Activated T-helper 9 cell treated with anti-CD3 and anti-CD28 coated beads, Interleukin-2, amount 50 U/mL, for 16 hours (primary cell): ENCODE measurements at regions not wholly inside any gene's neighbourhood (a gene's known extent, or its start where the extent isn't known, plus 50 kb on each side); places are given as distances from the start of the nearest gene placed in this dataset.
"Not testable (repeated sequence)": the region's sequence is repeated elsewhere in the genome, so short reads cannot be mapped to it uniquely, and the experiment has no call there.

Experiments
- DNase-seq: peaks from one replicate; pipeline ENCODE4 v3.0.0-alpha.2; 2020; ENCODE audit warnings: low read depth

GRCh38 chr17:71639865-71640264, 481.0 kb upstream of the SOX9 start:
- no peak for DNase-seq

DNA sequence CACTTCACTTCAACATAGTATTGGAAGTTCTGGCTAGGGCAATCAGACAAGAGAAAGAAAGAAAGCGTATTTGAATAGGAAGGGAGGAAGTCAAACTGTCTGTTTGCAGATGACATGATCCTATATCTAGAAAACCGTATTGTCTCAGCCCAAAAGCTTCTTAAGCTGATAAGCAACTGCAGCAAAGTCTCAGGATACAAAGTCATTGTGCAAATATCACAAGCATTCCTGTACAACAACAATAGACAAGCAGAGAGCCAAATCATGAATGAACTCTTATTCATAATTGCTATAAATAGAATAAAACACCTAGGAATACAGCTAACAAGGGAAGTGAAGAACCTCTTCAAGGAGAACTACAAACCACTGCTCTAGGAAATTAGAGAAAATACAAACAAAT, 473.9 kb upstream of the SOX9 start:
- DNase-seq = not testable (repeated sequence)

GRCh38 chr17:71648342-71648741, 472.5 kb upstream of the SOX9 start:
- DNase-seq = not testable (repeated sequence)

DNA sequence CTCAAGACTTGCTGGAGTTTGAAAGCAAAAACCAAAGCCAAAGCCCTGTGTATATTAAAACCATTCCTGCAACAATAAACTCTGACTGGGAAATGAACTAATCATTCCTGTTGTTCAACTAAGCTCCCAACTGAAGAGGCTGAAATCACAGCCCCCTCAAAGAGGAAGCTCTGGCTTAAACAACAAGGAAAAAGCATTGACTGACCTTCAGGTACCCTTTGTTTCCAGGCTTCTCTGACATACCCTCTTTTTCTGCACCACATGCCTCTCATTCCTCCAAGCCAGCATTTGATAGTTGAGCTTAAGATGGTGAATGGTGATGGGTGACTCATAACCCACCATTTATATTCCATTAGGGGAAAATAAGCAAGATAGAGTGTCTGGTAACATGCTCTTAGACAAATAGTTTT, 470.9 kb upstream of the SOX9 start:
- DNase-seq = no peak

GRCh38 chr17:71655542-71655941, 465.3 kb upstream of the SOX9 start:
- no peak for DNase-seq

GRCh38 chr17:71656964-71657858, 463.6 kb upstream of the SOX9 start:
- no peak for DNase-seq

GRCh38 chr17:71658996-71659395, 461.8 kb upstream of the SOX9 start:
- DNase-seq = no peak

- DNase-seq = no peak
Observed at GRCh38 chr17:71664861-71665260, 456.0 kb upstream of the SOX9 start.

GRCh38 chr17:71666047-71666446, 454.8 kb upstream of the SOX9 start:
- DNase-seq = no peak

- no peak for DNase-seq
Observed at GRCh38 chr17:71667661-71668060, 453.2 kb upstream of the SOX9 start.

DNA sequence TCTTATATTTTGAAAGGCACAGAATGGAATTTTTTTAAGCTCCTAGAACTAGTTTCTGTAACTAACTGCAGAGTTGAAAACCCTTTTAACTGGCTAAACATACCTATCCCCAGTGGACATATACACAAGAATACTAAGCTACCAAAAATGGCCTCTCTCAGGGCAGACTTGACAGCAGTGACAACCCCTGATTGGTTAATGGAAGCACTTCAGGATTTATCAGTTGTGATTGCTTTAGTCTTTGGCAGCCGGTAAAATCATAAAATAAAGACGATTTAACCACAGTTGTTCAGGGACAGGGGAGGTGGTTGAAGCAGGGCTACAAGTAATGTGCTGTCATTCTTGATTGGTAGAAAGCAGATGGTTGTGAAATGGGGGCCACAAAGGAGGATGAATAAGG, 452.0 kb upstream of the SOX9 start:
- DNase-seq = no peak

GRCh38 chr17:71677439-71677838, 443.4 kb upstream of the SOX9 start:
- no peak for DNase-seq

GRCh38 chr17:71679832-71680231, 441.0 kb upstream of the SOX9 start:
- no peak for DNase-seq

GRCh38 chr17:71681427-71682173, 439.2 kb upstream of the SOX9 start:
- no peak for DNase-seq

GRCh38 chr17:71682174-71682494, 438.7 kb upstream of the SOX9 start:
- no peak for DNase-seq

DNA sequence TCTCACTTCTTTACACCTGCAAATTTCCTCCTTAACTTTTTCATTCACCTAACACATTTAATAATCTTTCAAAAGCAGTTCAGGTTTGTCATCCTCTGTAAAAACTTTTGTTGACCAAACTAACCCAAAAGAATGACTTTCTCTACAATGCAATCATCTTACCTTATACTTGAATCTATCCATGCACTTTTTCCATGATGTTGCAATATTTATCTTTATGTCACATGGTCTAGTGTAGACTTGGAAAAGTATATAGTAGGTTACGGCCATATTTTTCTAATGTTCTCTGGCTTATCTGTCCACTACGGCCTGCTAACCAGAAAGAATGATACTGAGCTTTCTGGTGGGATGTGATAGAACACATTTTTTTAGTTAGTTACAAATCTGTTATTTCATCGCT, 431.0 kb upstream of the SOX9 start:
- no peak for DNase-seq

GRCh38 chr17:71699907-71700306, 420.9 kb upstream of the SOX9 start:
- DNase-seq = no peak

DNA sequence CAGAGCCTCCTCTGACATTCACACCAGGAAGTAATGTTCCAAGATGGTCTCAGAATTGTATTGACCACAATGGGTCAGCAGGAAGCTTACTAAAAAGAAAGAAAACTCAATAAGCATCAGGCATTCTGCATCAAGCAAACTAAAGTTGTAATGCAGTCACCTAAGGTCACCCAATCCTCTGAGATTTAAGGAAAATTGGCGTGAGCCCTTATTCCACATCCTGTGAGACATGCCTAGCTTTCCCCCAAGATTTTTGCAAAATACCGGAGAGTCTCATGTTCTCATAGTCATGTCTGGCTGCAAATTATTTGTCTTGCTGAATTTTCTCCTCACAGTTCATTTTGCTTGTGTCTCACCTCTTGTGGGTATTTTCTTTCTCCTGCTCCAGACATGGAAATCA, 417.1 kb upstream of the SOX9 start:
- DNase-seq = no peak

GRCh38 chr17:71709271-71709890, 411.4 kb upstream of the SOX9 start:
- DNase-seq = no peak

DNA sequence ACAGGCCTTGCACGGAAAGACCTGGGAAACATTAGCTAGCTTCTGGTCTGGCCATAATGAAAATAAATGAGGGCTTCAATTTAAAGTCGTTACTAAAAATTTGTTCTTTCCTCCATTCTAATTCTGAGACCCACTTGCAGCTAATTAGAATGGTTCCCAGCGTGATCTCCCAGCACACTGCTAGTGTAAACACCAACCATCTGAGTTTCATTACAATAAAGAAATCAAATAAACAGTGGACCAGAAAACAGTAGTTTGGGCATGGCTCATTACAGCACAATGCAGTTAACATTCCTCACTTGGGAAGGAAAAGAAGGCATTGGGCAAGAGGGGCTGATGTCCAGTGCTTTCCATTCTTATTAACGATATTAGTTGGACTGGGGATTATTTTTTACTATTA, 410.9 kb upstream of the SOX9 start:
- DNase-seq = no peak

DNA sequence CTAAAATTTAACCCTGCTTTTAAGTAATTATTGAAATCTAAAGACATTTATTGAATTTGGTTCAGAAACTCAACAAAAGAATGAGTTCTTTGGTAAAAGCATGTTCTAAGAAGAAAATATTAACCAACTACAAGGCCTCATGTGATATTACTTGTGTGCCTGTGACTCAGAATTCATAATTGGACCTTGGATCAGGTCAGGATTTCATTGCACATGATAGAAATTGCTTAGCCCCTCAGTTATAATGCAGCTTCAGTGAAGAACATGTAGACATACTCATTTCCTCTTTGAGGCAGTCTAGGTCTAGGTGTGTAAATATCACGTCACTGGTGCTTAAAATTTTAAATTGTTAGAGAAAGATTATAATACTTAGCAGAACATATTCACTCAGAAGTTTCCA, 410.0 kb upstream of the SOX9 start:
- no peak for DNase-seq

GRCh38 chr17:71713846-71714245, 407.0 kb upstream of the SOX9 start:
- no peak for DNase-seq

DNA sequence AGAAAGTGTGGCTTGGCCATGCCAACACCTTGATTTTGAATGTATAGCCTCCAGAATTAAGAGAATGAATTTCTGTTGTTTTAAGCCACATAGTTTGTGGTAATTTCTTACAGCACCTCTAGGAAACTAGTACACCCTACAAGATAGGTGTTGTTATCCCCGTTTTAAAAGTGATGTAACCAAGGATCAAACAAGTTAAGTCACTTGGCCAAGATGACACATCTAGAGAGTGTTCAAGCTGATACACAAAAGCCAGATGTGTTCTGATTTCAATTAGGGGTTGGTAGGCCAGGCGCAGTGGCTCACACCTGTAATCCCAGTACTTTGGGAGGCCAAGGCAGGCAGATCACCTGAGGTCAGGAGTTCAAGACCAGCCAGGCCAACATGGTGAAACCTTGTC, 396.5 kb upstream of the SOX9 start:
- no peak for DNase-seq
